CD4-positive, alpha-beta T cell treated with Interleukin-4 for 4 hours (primary cell): ENCODE measurements at regions not wholly inside any gene's neighbourhood (a gene's known extent, or its start where the extent isn't known, plus 50 kb on each side); places are given as distances from the start of the nearest gene placed in this dataset.
A peak's percentile ranks its signal among the peaks of the same experiment; 100 is the strongest.
"Not testable (repeated sequence)": the region's sequence is repeated elsewhere in the genome, so short reads cannot be mapped to it uniquely, and the experiment has no call there.

ENCODE experiments used
- DNase-seq: peaks from one replicate; pipeline ENCODE4 v3.0.0-alpha.2; 2020

- DNase-seq: no peak
These were observed 145.1 kb upstream of the RMP24 start for GRCh38 chr18:35827275-35827902.

GRCh38 chr18:35827903-35828275 is 144.6 kb upstream of the RMP24 start:
- DNase-seq: no peak

- no peak for DNase-seq
These were observed 143.9 kb upstream of the RMP24 start for GRCh38 chr18:35828591-35828990.

GRCh38 chr18:35835366-35835765 is 137.1 kb upstream of the RMP24 start:
- DNase-seq: no peak

- DNase-seq: peak; percentile 4
These were observed 136.6 kb upstream of the RMP24 start for GRCh38 chr18:35835833-35836232.

GRCh38 chr18:35836932-35837331 is 135.5 kb upstream of the RMP24 start:
- DNase-seq: no peak

- no peak for DNase-seq
These were observed 134.5 kb upstream of the RMP24 start for GRCh38 chr18:35837922-35838496.

GRCh38 chr18:35841283-35841682 is 131.2 kb upstream of the RMP24 start:
- no peak for DNase-seq

GRCh38 chr18:35842536-35842935 is 129.9 kb upstream of the RMP24 start:
- no peak for DNase-seq

- not testable (repeated sequence) for DNase-seq
These were observed 124.2 kb upstream of the RMP24 start for GRCh38 chr18:35848321-35848720.

- not testable (repeated sequence) for DNase-seq
These were observed 123.2 kb upstream of the RMP24 start for GRCh38 chr18:35849241-35849640.

GRCh38 chr18:35851286-35851970 is 121.1 kb upstream of the RMP24 start:
- no peak for DNase-seq

- DNase-seq: no peak
These were observed 119.7 kb upstream of the RMP24 start for GRCh38 chr18:35852786-35853185.

GRCh38 chr18:35854095-35854494 is 118.4 kb upstream of the RMP24 start:
- DNase-seq: no peak

- no peak for DNase-seq
These were observed 116.3 kb upstream of the RMP24 start for GRCh38 chr18:35856178-35856577.

GRCh38 chr18:35856721-35857120 is 115.8 kb upstream of the RMP24 start:
- DNase-seq: not testable (repeated sequence)

GRCh38 chr18:35857581-35857980 is 114.9 kb upstream of the RMP24 start:
- DNase-seq: not testable (repeated sequence)

GRCh38 chr18:35861367-35862118 is 110.9 kb upstream of the RMP24 start:
- DNase-seq: no peak

GRCh38 chr18:35862119-35862640 is 110.3 kb upstream of the RMP24 start:
- DNase-seq: no peak

- DNase-seq: no peak
These were observed 107.6 kb upstream of the RMP24 start for GRCh38 chr18:35864916-35865315.

- no peak for DNase-seq
These were observed 103.6 kb upstream of the RMP24 start for GRCh38 chr18:35868915-35869314.

GRCh38 chr18:35871337-35871736 is 101.1 kb upstream of the RMP24 start:
- no peak for DNase-seq

GRCh38 chr18:35875566-35875965 is 96.9 kb upstream of the RMP24 start:
- no peak for DNase-seq
